H9 (cell line): ENCODE measurements at regions not wholly inside any gene's neighbourhood (a gene's known extent, or its start where the extent isn't known, plus 50 kb on each side); places are given as distances from the start of the nearest gene placed in this dataset.
A peak's percentile ranks its signal among the peaks of the same experiment; 100 is the strongest.

Experiments used
- DNase-seq: peaks from one replicate; pipeline ENCODE4 v3.0.0-alpha.2; 2017
- H2AFZ ChIP-seq: one replicate; pipeline ENCODE4 v1.6.1; 2013; ENCODE audit warnings: mild to moderate bottlenecking, low read length, control low read depth, moderate library complexity
- H2AK5ac ChIP-seq: 2 replicates; pipeline ENCODE4 v1.6.1; 2013; ENCODE audit warnings: low read length, control low read depth, mixed read lengths; ENCODE audit not compliant: insufficient read length
- H2BK120ac ChIP-seq: one replicate; pipeline ENCODE4 v1.6.1; 2013; ENCODE audit warnings: low read depth, mild to moderate bottlenecking, low read length, control low read depth, inconsistent platforms; ENCODE audit not compliant: poor library complexity, severe bottlenecking
- H2BK12ac ChIP-seq: 2 replicates; pipeline ENCODE4 v1.6.1; 2013; ENCODE audit warnings: low read length, control low read depth, mixed read lengths, low read depth; ENCODE audit not compliant: insufficient read length
- H2BK15ac ChIP-seq: 2 replicates; pipeline ENCODE4 v1.6.1; 2013; ENCODE audit warnings: low read depth, low read length, control low read depth
- H2BK20ac ChIP-seq: one replicate; pipeline ENCODE4 v1.6.1; 2013; ENCODE audit warnings: low read depth, mild to moderate bottlenecking, low read length, control low read depth, inconsistent platforms; ENCODE audit not compliant: poor library complexity, severe bottlenecking
- H2BK5ac ChIP-seq: 2 replicates; pipeline ENCODE4 v1.6.1; 2013; ENCODE audit warnings: low read length, control low read depth, mixed read lengths; ENCODE audit not compliant: insufficient read length
- H3K14ac ChIP-seq: 2 replicates; pipeline ENCODE4 v1.6.1; 2013; ENCODE audit warnings: low read length, control low read depth; ENCODE audit not compliant: insufficient read depth
- H3K18ac ChIP-seq: 2 replicates; pipeline ENCODE4 v1.6.1; 2013; ENCODE audit warnings: low read depth, mild to moderate bottlenecking, mixed read lengths, low read length, control low read depth; ENCODE audit not compliant: insufficient read length
- H3K23ac ChIP-seq: 2 replicates; pipeline ENCODE4 v1.6.1; 2013; ENCODE audit warnings: low read length, control low read depth, mixed read lengths, low read depth; ENCODE audit not compliant: insufficient read length
- H3K23me2 ChIP-seq: 2 replicates; pipeline ENCODE4 v1.6.1; 2013; ENCODE audit warnings: low read depth, mild to moderate bottlenecking, mixed read lengths, low read length, control low read depth; ENCODE audit not compliant: insufficient read length, poor library complexity, severe bottlenecking
- H3K27ac ChIP-seq: 2 replicates; pipeline ENCODE4 v1.5.1; 2013; ENCODE audit warnings: low read length, control low read depth, mixed read lengths, low read depth; ENCODE audit not compliant: insufficient read length
- H3K27me3 ChIP-seq: 2 replicates; pipeline ENCODE4 v1.6.1; 2013; ENCODE audit warnings: low read length, control low read depth, inconsistent platforms; ENCODE audit not compliant: insufficient read depth
- H3K4ac ChIP-seq: 2 replicates; pipeline ENCODE4 v1.6.1; 2013; ENCODE audit warnings: low read depth, mild to moderate bottlenecking, control low read depth, inconsistent platforms, low read length, moderate library complexity
- H3K4me1 ChIP-seq: 2 replicates; pipeline ENCODE4 v1.6.1; 2013; ENCODE audit warnings: low read length, control low read depth, inconsistent platforms; ENCODE audit not compliant: insufficient read depth
- H3K4me2 ChIP-seq: 2 replicates; pipeline ENCODE4 v1.6.1; 2013; ENCODE audit warnings: low read length, control low read depth, mixed read lengths; ENCODE audit not compliant: insufficient read length, insufficient read depth
- H3K56ac ChIP-seq: 2 replicates; pipeline ENCODE4 v1.6.1; 2013; ENCODE audit warnings: low read depth, mild to moderate bottlenecking, mixed read lengths, low read length, control low read depth; ENCODE audit not compliant: insufficient read length
- H3K79me1 ChIP-seq: 2 replicates; pipeline ENCODE4 v1.6.1; 2013; ENCODE audit warnings: low read depth, mild to moderate bottlenecking, moderate library complexity, low read length, control low read depth, inconsistent platforms; ENCODE audit not compliant: insufficient read depth, poor library complexity, severe bottlenecking
- H3K79me2 ChIP-seq: 2 replicates; pipeline ENCODE4 v1.6.1; 2013; ENCODE audit warnings: low read length, control low read depth, inconsistent platforms; ENCODE audit not compliant: insufficient read depth
- H3K9ac ChIP-seq: 2 replicates; pipeline ENCODE4 v1.6.1; 2013; ENCODE audit warnings: low read length, control low read depth, mixed read lengths; ENCODE audit not compliant: insufficient read length; ENCODE audit errors: extremely low read depth
- H3K9me3 ChIP-seq: one replicate; pipeline ENCODE4 v1.6.1; 2013; ENCODE audit warnings: low read depth, low read length, inconsistent platforms; ENCODE audit not compliant: control insufficient read depth
- H3T11ph ChIP-seq: one replicate; pipeline ENCODE4 v1.6.1; 2013; ENCODE audit warnings: mild to moderate bottlenecking, low read length, control low read depth, inconsistent platforms
- H4K20me1 ChIP-seq: one replicate; pipeline ENCODE4 v1.6.1; 2013; ENCODE audit not compliant: control insufficient read depth, insufficient read length, insufficient read depth
- H4K5ac ChIP-seq: 2 replicates; pipeline ENCODE4 v1.6.1; 2013; ENCODE audit warnings: low read depth, mild to moderate bottlenecking, mixed read lengths, low read length, control low read depth; ENCODE audit not compliant: insufficient read length
- H4K8ac ChIP-seq: replicated peaks from 2 replicates; pipeline ENCODE4 v1.6.1; 2013; ENCODE audit warnings: low read length, control low read depth, mixed read lengths, low read depth; ENCODE audit not compliant: insufficient read length
- H4K91ac ChIP-seq: 2 replicates; pipeline ENCODE4 v1.6.1; 2013; ENCODE audit warnings: low read depth, mild to moderate bottlenecking, moderate library complexity, mixed read lengths, low read length, control low read depth; ENCODE audit not compliant: insufficient read length
- H3K27ac Mint-ChIP-seq, 3 experiments: 2 replicates in 2 of 3; 3 replicates in 1 of 3; pipeline ENCODE4 v1.8.0; 2020 to 2021; ENCODE audit warnings: mixed read lengths in 3 of 3, mild to moderate bottlenecking in 1 of 3, moderate library complexity in 1 of 3
- H3K27me3 Mint-ChIP-seq: 2 replicates; pipeline ENCODE4 v1.8.0; 2021; ENCODE audit warnings: low read depth, mild to moderate bottlenecking, moderate library complexity, mixed read lengths
- H3K36me3 Mint-ChIP-seq, 3 experiments: 2 replicates in 2 of 3; 3 replicates in 1 of 3; pipeline ENCODE4 v1.8.0; 2020 to 2021; ENCODE audit warnings: low read depth in 3 of 3, mixed read lengths in 3 of 3; ENCODE audit not compliant: insufficient read depth in 1 of 3
- H3K4me1 Mint-ChIP-seq, 2 experiments: 2 replicates each; pipeline ENCODE4 v1.8.0; 2020; ENCODE audit warnings: mixed read lengths in 2 of 2
- H3K4me3 Mint-ChIP-seq, 2 experiments: 2 replicates in 1 of 2; 3 replicates in 1 of 2; pipeline ENCODE4 v1.8.0; 2020 to 2021; ENCODE audit warnings: mild to moderate bottlenecking in 2 of 2, mixed read lengths in 2 of 2, moderate library complexity in 1 of 2
- H3K9me3 Mint-ChIP-seq, 2 experiments: 2 replicates in 1 of 2; 3 replicates in 1 of 2; pipeline ENCODE4 v1.8.0; 2020; ENCODE audit warnings: mild to moderate bottlenecking in 2 of 2, mixed read lengths in 2 of 2, moderate library complexity in 1 of 2
- WGBS: extraction: QIAGEN DNeasy Blood & Tissue Kit; methylation state at CpG from one replicate; pipeline ENCODE4 v1.1.7; 2013; ENCODE audit warnings: missing lambda C conversion rate, low lambda C conversion rate, mixed read lengths; ENCODE audit not compliant: insufficient read length; ENCODE audit errors: extremely low coverage; 5-methylcytosine and 5-hydroxymethylcytosine counted together
- TF ChIP-seq, protein P1 (sequence below): fragments of 200-600 bp; sonication (generic); conservative IDR thresholded peaks from 3 replicates; pipeline ENCODE4 v1.8.0; 2021; ENCODE audit warnings: antibody characterized with exemption, mild to moderate bottlenecking

DNA sequence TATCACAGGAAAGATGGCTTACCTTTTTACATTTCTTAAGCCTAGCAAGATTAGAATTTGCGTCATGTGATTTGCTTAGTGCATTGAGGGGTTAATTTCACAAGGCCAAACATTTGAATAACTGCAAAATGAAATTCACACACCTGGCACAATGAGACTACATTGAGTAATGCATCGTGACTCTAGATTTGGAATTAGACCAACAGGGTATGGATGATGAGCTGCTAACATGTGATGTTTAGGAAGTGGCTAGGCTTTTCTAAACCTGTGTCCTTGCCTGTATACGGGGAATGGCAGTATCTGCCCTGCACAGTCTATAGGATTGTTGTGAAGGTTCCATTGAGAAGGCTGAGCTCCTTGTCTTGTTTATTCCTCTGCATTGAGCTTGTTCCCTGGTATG lies 160.1 kb downstream of the MFSD1 start:
- no peak overlapping the region for H3T11ph ChIP-seq
- H3K79me2 ChIP-seq = no peaks in the 10 kb centered on the region
- no peak overlapping the region for H3K4ac ChIP-seq
- no peak overlapping the region for H3K18ac ChIP-seq
- H2BK20ac ChIP-seq = no peak overlapping the region
- peaks cover 10% of the 10 kb centered on the region for H3K4me1 ChIP-seq
- peaks cover 0 to 6% of the 10 kb centered on the region in 2 experiments; a peak in 3 of 5 replicates for H3K9me3 Mint-ChIP-seq
- no peak overlapping the region for H2BK15ac ChIP-seq
- peak overlapping the region; percentile 72 for H3K27ac ChIP-seq
- no peak overlapping the region for H2AK5ac ChIP-seq
- H2AFZ ChIP-seq = no peak overlapping the region
- H3K79me1 ChIP-seq = no peaks in the 10 kb centered on the region
- peak overlapping the region; percentile 21 to 99 (median 88) for H3K27ac Mint-ChIP-seq
- no peak overlapping the region for H3K9ac ChIP-seq
- H2BK5ac ChIP-seq = no peak overlapping the region
- H4K8ac ChIP-seq = no peak overlapping the region
- no peaks in the 10 kb centered on the region for H3K9me3 ChIP-seq
- H3K56ac ChIP-seq = no peak overlapping the region
- H3K36me3 Mint-ChIP-seq = peaks cover 0 to 20% (median 3%) of the 10 kb centered on the region in 3 experiments; a peak in 4 of 7 replicates
- no CpG with 5 or more reads among the region's 3 CpGs for WGBS
- H3K27me3 Mint-ChIP-seq = no peaks in the 10 kb centered on the region
- peaks cover 34 to 37% of the 10 kb centered on the region in 2 experiments for H3K4me1 Mint-ChIP-seq
- H3K4me3 Mint-ChIP-seq = no peak overlapping the region
- H3K23me2 ChIP-seq = no peaks in the 10 kb centered on the region
- H4K20me1 ChIP-seq = no peaks in the 10 kb centered on the region
- no peaks in the 10 kb centered on the region for H3K27me3 ChIP-seq
- no peak overlapping the region for H3K4me2 ChIP-seq
- TF ChIP-seq, protein P1, sequence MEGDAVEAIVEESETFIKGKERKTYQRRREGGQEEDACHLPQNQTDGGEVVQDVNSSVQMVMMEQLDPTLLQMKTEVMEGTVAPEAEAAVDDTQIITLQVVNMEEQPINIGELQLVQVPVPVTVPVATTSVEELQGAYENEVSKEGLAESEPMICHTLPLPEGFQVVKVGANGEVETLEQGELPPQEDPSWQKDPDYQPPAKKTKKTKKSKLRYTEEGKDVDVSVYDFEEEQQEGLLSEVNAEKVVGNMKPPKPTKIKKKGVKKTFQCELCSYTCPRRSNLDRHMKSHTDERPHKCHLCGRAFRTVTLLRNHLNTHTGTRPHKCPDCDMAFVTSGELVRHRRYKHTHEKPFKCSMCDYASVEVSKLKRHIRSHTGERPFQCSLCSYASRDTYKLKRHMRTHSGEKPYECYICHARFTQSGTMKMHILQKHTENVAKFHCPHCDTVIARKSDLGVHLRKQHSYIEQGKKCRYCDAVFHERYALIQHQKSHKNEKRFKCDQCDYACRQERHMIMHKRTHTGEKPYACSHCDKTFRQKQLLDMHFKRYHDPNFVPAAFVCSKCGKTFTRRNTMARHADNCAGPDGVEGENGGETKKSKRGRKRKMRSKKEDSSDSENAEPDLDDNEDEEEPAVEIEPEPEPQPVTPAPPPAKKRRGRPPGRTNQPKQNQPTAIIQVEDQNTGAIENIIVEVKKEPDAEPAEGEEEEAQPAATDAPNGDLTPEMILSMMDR = no peak
- peak overlapping the region; percentile 59 for H4K5ac ChIP-seq
- no peak overlapping the region for H2BK120ac ChIP-seq
- no peak overlapping the region for H3K23ac ChIP-seq
- no peak for DNase-seq
- no peak overlapping the region for H2BK12ac ChIP-seq
- no peak overlapping the region for H4K91ac ChIP-seq
- H3K14ac ChIP-seq = no peak overlapping the region
